ENCODE measurements at regions not wholly inside any gene's neighbourhood (a gene's known extent, or its start where the extent isn't known, plus 50 kb on each side); places are given as distances from the start of the nearest gene placed in this dataset.

DNA sequence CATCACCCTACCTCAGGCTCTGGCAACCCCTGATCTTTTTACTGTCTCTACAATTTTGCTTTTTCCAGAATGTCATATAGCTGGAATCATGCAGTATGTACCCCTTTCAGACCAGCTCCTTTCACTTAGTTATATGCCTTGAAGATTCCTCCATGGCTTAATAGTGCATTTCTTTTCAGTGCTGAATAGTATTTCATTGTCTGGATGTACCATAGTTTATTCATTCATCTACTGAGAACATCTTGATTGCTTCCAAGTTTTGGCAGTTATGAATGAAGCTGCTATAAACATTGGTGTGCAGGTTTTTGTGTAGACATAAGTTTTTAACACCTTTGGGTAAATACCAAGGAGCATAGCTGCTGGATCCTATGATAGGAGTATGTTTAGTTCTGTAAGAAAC, 50.8 kb upstream of the ANP32A start:
- DNase-seq: no peak

DNA sequence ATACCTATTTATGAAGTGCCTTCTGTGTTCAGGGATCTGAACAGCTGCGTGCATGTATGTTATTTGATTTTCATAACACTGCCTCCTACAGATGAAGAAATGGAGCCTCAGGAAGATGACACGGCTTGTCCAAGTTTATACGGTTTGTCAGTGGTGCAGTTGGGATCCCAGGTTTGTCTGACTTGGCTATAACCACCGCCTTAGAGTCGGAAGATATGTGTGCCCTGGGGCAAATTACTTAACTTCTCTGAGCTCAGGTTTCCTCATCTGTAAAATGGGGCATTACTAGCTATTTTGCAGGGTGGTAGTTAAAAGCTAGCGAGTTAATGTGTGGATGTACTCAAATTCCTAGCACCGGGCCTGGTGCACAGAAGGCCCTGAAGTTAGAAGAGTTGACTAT, 54.1 kb upstream of the ANP32A start:
- no peak for DNase-seq

DNA sequence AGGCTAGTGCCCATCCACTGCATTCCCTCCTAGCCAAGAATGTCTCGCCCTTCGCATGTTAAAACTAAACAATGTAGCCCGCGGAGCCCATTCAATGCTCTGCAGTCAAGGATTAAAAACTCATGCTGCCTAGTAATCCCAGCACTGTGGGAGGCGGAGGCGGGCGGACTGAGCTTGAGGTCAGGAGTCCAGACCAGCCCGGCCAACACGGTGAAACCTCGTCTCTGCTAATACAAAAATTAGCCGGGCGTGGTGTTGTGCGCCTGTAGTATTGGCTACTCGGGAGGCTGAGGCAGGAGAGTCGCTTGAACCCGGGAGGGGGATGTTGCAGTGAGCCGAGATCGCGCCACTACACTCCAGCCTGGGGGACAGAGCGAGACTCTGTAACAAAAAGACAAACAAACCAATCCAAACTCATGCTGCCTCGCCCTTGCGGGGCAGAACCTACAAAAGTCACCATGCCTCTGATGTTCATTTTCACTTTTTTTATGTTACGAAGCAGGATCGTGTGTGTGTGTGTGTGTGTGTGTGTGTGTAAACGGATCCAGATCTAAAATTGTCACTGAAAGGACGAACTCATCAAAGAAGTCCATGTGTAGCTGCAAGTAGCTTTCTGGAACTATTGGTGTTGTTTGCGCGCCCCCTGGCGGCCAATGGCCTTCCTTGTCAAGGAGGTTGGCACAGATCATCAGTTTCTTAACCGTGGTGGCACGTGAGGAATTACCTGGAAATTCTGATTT, 54.8 kb upstream of the SPESP1 start:
- DNase-seq: peak; percentile 96

DNA sequence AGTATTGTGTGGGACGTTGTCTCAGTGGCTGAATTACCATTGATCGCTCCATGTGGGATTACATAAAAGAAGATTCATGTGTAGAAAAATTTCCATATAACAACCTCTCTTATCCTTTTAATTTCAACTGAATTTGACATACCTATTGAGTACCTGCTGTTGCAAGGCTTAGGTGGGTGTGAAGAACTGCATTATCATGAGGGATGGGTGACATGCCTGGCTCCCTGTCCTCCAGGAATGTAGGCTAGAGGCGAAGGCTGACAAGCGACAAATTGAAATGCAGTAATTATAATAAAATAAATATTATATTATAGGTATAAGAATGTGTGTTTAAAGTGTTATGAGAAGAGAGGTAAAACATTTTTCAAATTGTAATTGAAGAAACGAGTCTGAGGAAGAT, 52.7 kb upstream of the SPESP1 start:
- no peak for DNase-seq

DNA sequence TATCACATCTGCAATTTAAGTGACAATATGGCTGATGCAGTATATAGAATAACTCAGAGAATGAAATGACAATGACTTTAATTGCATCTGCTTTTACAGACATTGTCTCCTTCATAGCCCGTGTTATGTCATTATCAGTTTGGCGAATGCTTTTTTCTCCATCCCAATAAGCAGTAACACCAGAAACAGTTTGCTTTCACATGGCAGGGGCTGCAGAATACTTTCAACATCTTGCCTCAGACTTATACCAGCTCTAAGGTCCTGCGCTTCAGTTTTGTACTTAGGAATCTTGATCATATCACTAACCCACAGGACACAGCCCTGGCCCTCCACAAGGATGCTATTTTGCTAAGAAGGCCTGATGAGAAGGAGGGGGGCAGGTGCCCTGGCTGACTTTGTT, 49.9 kb upstream of the SPESP1 start:
- no peak for DNase-seq

Data from right forelimb (tissue), 1 donor.